SU-DHL-6 (cell line): ENCODE measurements at regions not wholly inside any gene's neighbourhood (a gene's known extent, or its start where the extent isn't known, plus 50 kb on each side); places are given as distances from the start of the nearest gene placed in this dataset.

Source experiments
- H2AFZ ChIP-seq: fragments of 200-600 bp; sonication (generic); 2 replicates; pipeline ENCODE4 v1.6.1; 2014; ENCODE audit warnings: low read depth, mild to moderate bottlenecking, moderate library complexity, mixed read lengths, antibody characterized with exemption, low read length; ENCODE audit not compliant: severe bottlenecking
- H3F3A ChIP-seq: fragments of 200-600 bp; shearing (Covaris generic); 2 replicates; pipeline ENCODE4 v1.6.0; 2016; ENCODE audit warnings: antibody characterized with exemption, mild to moderate bottlenecking; ENCODE audit not compliant: insufficient read depth
- H3K27ac ChIP-seq: fragments of 200-600 bp; sonication (generic); 2 replicates; pipeline ENCODE4 v1.5.1; 2016; ENCODE audit warnings: low read depth, mild to moderate bottlenecking, low read length, moderate library complexity, mixed read lengths
- H3K27me3 ChIP-seq: fragments of 200-600 bp; sonication (generic), shearing (Covaris generic); 2 replicates; pipeline ENCODE4 v1.6.0; 2014; ENCODE audit warnings: mild to moderate bottlenecking, low read length
- H3K36me3 ChIP-seq: fragments of 200-600 bp; sonication (generic); 2 replicates; pipeline ENCODE4 v1.6.1; 2014; ENCODE audit warnings: mild to moderate bottlenecking, low read length, mixed read lengths
- H3K4me2 ChIP-seq: fragments of 300-600, 200-600 bp; shearing (Covaris generic), sonication (generic); 2 replicates; pipeline ENCODE4 v1.6.0; 2014; ENCODE audit warnings: low read length, low read depth, mild to moderate bottlenecking; ENCODE audit not compliant: poor library complexity, severe bottlenecking
- H3K4me3 ChIP-seq: fragments of 200-600 bp; sonication (generic); 2 replicates; pipeline ENCODE4 v1.5.1; 2014; ENCODE audit warnings: antibody characterized with exemption, low read length, mild to moderate bottlenecking, mixed read lengths; ENCODE audit not compliant: insufficient read depth, poor library complexity, severe bottlenecking
- H3K79me2 ChIP-seq: fragments of 200-600 bp; sonication (generic); 2 replicates; pipeline ENCODE4 v1.6.1; 2014; ENCODE audit warnings: mild to moderate bottlenecking, low read length, moderate library complexity; ENCODE audit not compliant: insufficient read depth
- H3K9ac ChIP-seq: fragments of 200-600 bp; sonication (generic); 2 replicates; pipeline ENCODE4 v1.7.0; 2014; ENCODE audit warnings: mild to moderate bottlenecking, low read length
- H3K9me2 ChIP-seq: fragments of 200-600 bp; sonication (generic); replicated peaks from 2 replicates; pipeline ENCODE4 v1.6.1; 2014; ENCODE audit warnings: low read length; ENCODE audit not compliant: insufficient read depth
- H3K9me3 ChIP-seq: fragments of 200-600 bp; sonication (generic); 2 replicates; pipeline ENCODE4 v1.6.1; 2014; ENCODE audit warnings: low read length, mixed read lengths; ENCODE audit not compliant: insufficient read depth
- H4K20me1 ChIP-seq: fragments of 200-600 bp; sonication (generic); 2 replicates; pipeline ENCODE4 v1.6.1; 2014; ENCODE audit warnings: low read depth, mild to moderate bottlenecking, antibody characterized with exemption, low read length, moderate library complexity, mixed read lengths
- EZH2phosphoT487 ChIP-seq: fragments of 200-600 bp; sonication (generic), shearing (Covaris generic); conservative IDR thresholded peaks from 2 replicates; pipeline ENCODE4 v1.6.1; 2018; ENCODE audit warnings: mild to moderate bottlenecking, antibody characterized with exemption, low read length, moderate library complexity, mixed read lengths
- TF ChIP-seq, protein P1 (sequence below): fragments of 200-600 bp; sonication (generic); IDR thresholded peaks from one replicate; pipeline ENCODE4 v1.5.1; 2017; ENCODE audit warnings: antibody characterized with exemption, mild to moderate bottlenecking, low read length, moderate library complexity; ENCODE audit not compliant: insufficient read depth, poor library complexity, severe bottlenecking

DNA sequence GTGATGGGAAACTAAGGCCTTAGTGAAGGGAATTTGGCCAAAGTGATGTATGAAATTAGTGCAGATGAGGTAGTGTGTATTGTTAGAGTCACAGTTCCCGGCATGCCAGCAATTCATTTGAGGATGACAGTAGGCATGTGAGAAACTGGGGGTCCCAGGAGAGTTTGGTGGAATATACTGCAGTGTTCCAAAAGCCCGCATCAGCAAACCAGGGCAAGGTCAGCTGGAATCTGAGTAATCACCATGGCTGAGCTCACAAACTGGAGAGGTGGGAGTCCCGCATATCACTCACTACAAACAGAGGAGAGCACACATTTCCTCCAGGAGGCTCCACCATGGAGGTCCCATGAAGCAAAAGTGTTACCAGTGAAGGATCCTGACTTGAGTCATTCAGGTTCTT is 740.7 kb downstream of the TNS3 start:
- no peak overlapping the region for H3K4me2 ChIP-seq
- TF ChIP-seq EZH2phosphoT487, result no peak
- no peaks in the 10 kb centered on the region for H3F3A ChIP-seq
- H2AFZ ChIP-seq, result no peak overlapping the region
- no peaks in the 10 kb centered on the region for H3K27me3 ChIP-seq
- no peaks in the 10 kb centered on the region for H3K36me3 ChIP-seq
- H3K9me3 ChIP-seq, result no peaks in the 10 kb centered on the region
- no peak overlapping the region for H3K27ac ChIP-seq
- no peak overlapping the region for H3K9ac ChIP-seq
- no peaks in the 10 kb centered on the region for H3K9me2 ChIP-seq
- no peak overlapping the region for H3K4me3 ChIP-seq
- no peaks in the 10 kb centered on the region for H4K20me1 ChIP-seq
- no peaks in the 10 kb centered on the region for H3K79me2 ChIP-seq

DNA sequence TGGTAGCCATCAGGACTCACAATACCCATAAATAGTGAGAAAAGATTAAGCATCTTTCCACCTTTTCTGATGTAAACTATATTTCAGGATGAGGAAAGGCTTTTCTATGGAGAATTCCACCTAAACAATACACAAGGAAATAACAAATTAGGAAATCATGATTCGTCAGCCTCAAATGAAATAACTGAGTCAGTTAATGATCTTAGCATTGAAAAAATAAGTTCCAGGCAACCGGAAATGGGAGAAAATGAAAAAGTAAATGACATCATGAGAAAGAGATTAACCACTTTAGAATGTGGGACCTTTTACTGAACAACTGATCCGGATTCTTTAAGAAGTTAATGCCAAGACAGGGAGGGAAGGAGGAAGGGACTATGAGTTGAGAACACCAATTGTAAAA is 742.3 kb downstream of the TNS3 start:
- no peaks in the 10 kb centered on the region for H3K27me3 ChIP-seq
- no peaks in the 10 kb centered on the region for H4K20me1 ChIP-seq
- no peaks in the 10 kb centered on the region for H3K36me3 ChIP-seq
- TF ChIP-seq, protein P1, sequence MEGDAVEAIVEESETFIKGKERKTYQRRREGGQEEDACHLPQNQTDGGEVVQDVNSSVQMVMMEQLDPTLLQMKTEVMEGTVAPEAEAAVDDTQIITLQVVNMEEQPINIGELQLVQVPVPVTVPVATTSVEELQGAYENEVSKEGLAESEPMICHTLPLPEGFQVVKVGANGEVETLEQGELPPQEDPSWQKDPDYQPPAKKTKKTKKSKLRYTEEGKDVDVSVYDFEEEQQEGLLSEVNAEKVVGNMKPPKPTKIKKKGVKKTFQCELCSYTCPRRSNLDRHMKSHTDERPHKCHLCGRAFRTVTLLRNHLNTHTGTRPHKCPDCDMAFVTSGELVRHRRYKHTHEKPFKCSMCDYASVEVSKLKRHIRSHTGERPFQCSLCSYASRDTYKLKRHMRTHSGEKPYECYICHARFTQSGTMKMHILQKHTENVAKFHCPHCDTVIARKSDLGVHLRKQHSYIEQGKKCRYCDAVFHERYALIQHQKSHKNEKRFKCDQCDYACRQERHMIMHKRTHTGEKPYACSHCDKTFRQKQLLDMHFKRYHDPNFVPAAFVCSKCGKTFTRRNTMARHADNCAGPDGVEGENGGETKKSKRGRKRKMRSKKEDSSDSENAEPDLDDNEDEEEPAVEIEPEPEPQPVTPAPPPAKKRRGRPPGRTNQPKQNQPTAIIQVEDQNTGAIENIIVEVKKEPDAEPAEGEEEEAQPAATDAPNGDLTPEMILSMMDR, result no peak
- no peak for TF ChIP-seq EZH2phosphoT487
- H3K9me3 ChIP-seq, result no peaks in the 10 kb centered on the region
- H3K4me3 ChIP-seq, result no peak overlapping the region
- no peaks in the 10 kb centered on the region for H3F3A ChIP-seq
- no peak overlapping the region for H3K9ac ChIP-seq
- no peak overlapping the region for H2AFZ ChIP-seq
- H3K27ac ChIP-seq, result no peak overlapping the region
- no peak overlapping the region for H3K4me2 ChIP-seq
- H3K79me2 ChIP-seq, result no peaks in the 10 kb centered on the region
- H3K9me2 ChIP-seq, result no peaks in the 10 kb centered on the region

GRCh38 chr7:46838463-46838862 is 743.4 kb downstream of the TNS3 start:
- no peaks in the 10 kb centered on the region for H3K27me3 ChIP-seq
- H4K20me1 ChIP-seq, result no peaks in the 10 kb centered on the region
- H3K4me2 ChIP-seq, result no peak overlapping the region
- H3K9me2 ChIP-seq, result no peaks in the 10 kb centered on the region
- H3K79me2 ChIP-seq, result no peaks in the 10 kb centered on the region
- H3K36me3 ChIP-seq, result no peaks in the 10 kb centered on the region
- TF ChIP-seq, protein P1, result no peak
- no peak for TF ChIP-seq EZH2phosphoT487
- H3F3A ChIP-seq, result no peaks in the 10 kb centered on the region
- no peak overlapping the region for H2AFZ ChIP-seq
- no peak overlapping the region for H3K4me3 ChIP-seq
- H3K9me3 ChIP-seq, result no peaks in the 10 kb centered on the region
- no peak overlapping the region for H3K27ac ChIP-seq
- no peak overlapping the region for H3K9ac ChIP-seq

- H3K9ac ChIP-seq, result no peak overlapping the region
- no peaks in the 10 kb centered on the region for H3F3A ChIP-seq
- H3K27ac ChIP-seq, result no peak overlapping the region
- TF ChIP-seq EZH2phosphoT487, result no peak
- TF ChIP-seq, protein P1, result no peak
- H3K27me3 ChIP-seq, result no peaks in the 10 kb centered on the region
- H3K4me3 ChIP-seq, result no peak overlapping the region
- no peak overlapping the region for H3K4me2 ChIP-seq
- no peaks in the 10 kb centered on the region for H3K9me2 ChIP-seq
- H4K20me1 ChIP-seq, result no peaks in the 10 kb centered on the region
- H2AFZ ChIP-seq, result no peak overlapping the region
- no peaks in the 10 kb centered on the region for H3K79me2 ChIP-seq
- no peaks in the 10 kb centered on the region for H3K9me3 ChIP-seq
- H3K36me3 ChIP-seq, result no peaks in the 10 kb centered on the region
These were observed 746.4 kb downstream of the TNS3 start for GRCh38 chr7:46835556-46835955.
